H1 (cell line): ENCODE measurements at regions not wholly inside any gene's neighbourhood (a gene's known extent, or its start where the extent isn't known, plus 50 kb on each side); places are given as distances from the start of the nearest gene placed in this dataset.

Source experiments
- CTCF ChIA-PET: fragments of 300-600 bp; sonication (Branson Sonifier 250); formaldehyde crosslinking; loops from one replicate; lab custom pipeline; 2021; ENCODE audit not compliant: partially characterized antibody; lab: Charles Lee
- POLR2A ChIA-PET: fragments of 300-600 bp; sonication (Branson Sonifier 250); formaldehyde crosslinking; loops from one replicate; lab custom pipeline; 2021; ENCODE audit warnings: inconsistent platforms; ENCODE audit not compliant: partially characterized antibody; lab: Charles Lee
- DNase-seq, 2 experiments: peaks; one replicate each; pipeline versions ENCODE4 v3.0.0 to v3.0.0-alpha.2; 2010 to 2022; ENCODE audit warnings: low spot score in 2 of 2, low read depth in 1 of 2, mixed read lengths in 1 of 2
- FAIRE-seq: peaks from 2 replicates; lab custom pipeline; 2011; peaks lifted over from hg19 to GRCh38; lab: Jason Lieb, UNC
- H2AFZ ChIP-seq: 2 replicates; pipeline ENCODE4 v1.8.1; 2012; ENCODE audit warnings: low read length, inconsistent platforms
- H2AK5ac ChIP-seq: 2 replicates; pipeline ENCODE4 v1.6.1; 2013; ENCODE audit warnings: low read depth, low read length
- H2BK120ac ChIP-seq: replicated peaks from 2 replicates; pipeline ENCODE3; 2013; ENCODE audit warnings: low read depth, low read length, inconsistent platforms
- H2BK12ac ChIP-seq: 2 replicates; pipeline ENCODE4 v1.6.1; 2013; ENCODE audit warnings: low read depth, low read length
- H2BK15ac ChIP-seq: 2 replicates; pipeline ENCODE4 v1.6.1; 2013; ENCODE audit warnings: low read length
- H2BK20ac ChIP-seq: 2 replicates; pipeline ENCODE4 v1.6.1; 2013; ENCODE audit warnings: low read length
- H2BK5ac ChIP-seq: 2 replicates; pipeline ENCODE4 v1.6.1; 2013; ENCODE audit warnings: low read depth, low read length
- H3K14ac ChIP-seq: 2 replicates; pipeline ENCODE4 v1.6.1; 2013; ENCODE audit warnings: inconsistent platforms; ENCODE audit not compliant: insufficient read length
- H3K18ac ChIP-seq: 2 replicates; pipeline ENCODE4 v1.6.1; 2013; ENCODE audit warnings: low read length; ENCODE audit errors: extremely low read depth
- H3K23ac ChIP-seq: 2 replicates; pipeline ENCODE4 v1.6.1; 2013; ENCODE audit warnings: inconsistent platforms; ENCODE audit not compliant: insufficient read length
- H3K23me2 ChIP-seq: 2 replicates; pipeline ENCODE4 v1.6.1; 2013; ENCODE audit warnings: low read depth, low read length
- H3K27ac ChIP-seq: 2 replicates; pipeline ENCODE4 v1.6.1; 2011; ENCODE audit warnings: low read depth, low read length, inconsistent platforms
- H3K27me3 ChIP-seq, 4 experiments: replicated peaks in 1 of 4; 1 replicate in 1 of 4; 2 replicates in 3 of 4; pipeline versions ENCODE4 v1.6.1 to v1.8.1; 2011 to 2013; ENCODE audit warnings: low read length in 3 of 4, mild to moderate bottlenecking in 3 of 4, inconsistent platforms in 2 of 4, mixed read lengths in 2 of 4, moderate library complexity in 1 of 4; ENCODE audit not compliant: control insufficient read depth in 3 of 4, insufficient read depth in 3 of 4; ENCODE audit errors: extremely low read depth in 1 of 4
- H3K36me3 ChIP-seq, 4 experiments: 2 replicates each; pipeline versions ENCODE4 v1.6.1 to v1.8.1; 2011 to 2013; ENCODE audit warnings: mild to moderate bottlenecking in 4 of 4, low read length in 3 of 4, moderate library complexity in 2 of 4, control low read depth in 1 of 4, inconsistent platforms in 1 of 4; ENCODE audit not compliant: insufficient read depth in 4 of 4, control insufficient read depth in 2 of 4
- H3K4ac ChIP-seq: replicated peaks from 2 replicates; pipeline ENCODE3; 2013; ENCODE audit warnings: low read length, low read depth, mixed read lengths, inconsistent platforms; ENCODE audit not compliant: insufficient read length
- H3K4me1 ChIP-seq, 4 experiments: replicated peaks in 1 of 4; 1 replicate in 1 of 4; 2 replicates in 3 of 4; pipeline versions ENCODE4 v1.6.1 to v1.8.1; 2011 to 2013; ENCODE audit warnings: low read length in 3 of 4, inconsistent platforms in 2 of 4, mixed read lengths in 1 of 4; ENCODE audit not compliant: insufficient read depth in 4 of 4, control insufficient read depth in 3 of 4
- H3K4me2 ChIP-seq, 2 experiments: 2 replicates each; pipeline versions ENCODE4 v1.6.1 to v1.8.1; 2011 to 2013; ENCODE audit warnings: low read depth in 2 of 2, low read length in 2 of 2, control low read depth in 1 of 2, inconsistent platforms in 1 of 2, mild to moderate bottlenecking in 1 of 2; ENCODE audit not compliant: insufficient read depth in 1 of 2
- H3K4me3 ChIP-seq, 4 experiments: fragments of 200-600, 300-600 bp in 1 of 4; sonication (generic), shearing (Covaris generic), sonication (Bioruptor Twin) in 1 of 4; 2 replicates each; pipeline versions ENCODE4 v1.5.1 to v1.8.1; 2011 to 2016; ENCODE audit warnings: low read length in 4 of 4, low read depth in 3 of 4, control low read depth in 2 of 4, inconsistent platforms in 2 of 4, mild to moderate bottlenecking in 2 of 4, mixed read lengths in 1 of 4, moderate library complexity in 1 of 4; ENCODE audit not compliant: insufficient read depth in 2 of 4; ENCODE audit errors: extremely low read depth in 1 of 4
- H3K56ac ChIP-seq: replicated peaks from 2 replicates; pipeline ENCODE3; 2013; ENCODE audit warnings: low read depth, mild to moderate bottlenecking, mixed read lengths, low read length, inconsistent platforms; ENCODE audit not compliant: insufficient read length
- H3K79me1 ChIP-seq: 2 replicates; pipeline ENCODE4 v1.6.1; 2013; ENCODE audit warnings: low read depth, low read length, control low read depth
- H3K79me2 ChIP-seq, 2 experiments: 2 replicates each; pipeline versions ENCODE4 v1.6.1 to v1.8.1; 2012 to 2013; ENCODE audit warnings: low read length in 2 of 2, mild to moderate bottlenecking in 2 of 2, inconsistent platforms in 1 of 2; ENCODE audit not compliant: insufficient read depth in 2 of 2, control insufficient read depth in 1 of 2
- H3K9ac ChIP-seq, 4 experiments: replicated peaks in 1 of 4; 1 replicate in 1 of 4; 2 replicates in 3 of 4; pipeline versions ENCODE4 v1.6.1 to v1.8.1; 2011 to 2013; ENCODE audit warnings: low read depth in 3 of 4, low read length in 3 of 4, control low read depth in 2 of 4, mild to moderate bottlenecking in 2 of 4, moderate library complexity in 2 of 4, inconsistent platforms in 1 of 4; ENCODE audit errors: extremely low read depth in 1 of 4
- H3K9me3 ChIP-seq, 2 experiments: 2 replicates each; pipeline versions ENCODE4 v1.6.1 to v1.8.1; 2012 to 2013; ENCODE audit warnings: mild to moderate bottlenecking in 2 of 2, moderate library complexity in 2 of 2, control low read depth in 1 of 2, inconsistent platforms in 1 of 2, low read depth in 1 of 2, low read length in 1 of 2, mixed read lengths in 1 of 2; ENCODE audit not compliant: insufficient read depth in 2 of 2
- H4K20me1 ChIP-seq, 2 experiments: replicated peaks in 1 of 2; 2 replicates each; pipeline versions ENCODE3 to v1.8.1; 2011 to 2013; ENCODE audit warnings: inconsistent platforms in 2 of 2, low read length in 2 of 2, mild to moderate bottlenecking in 1 of 2; ENCODE audit not compliant: insufficient read depth in 2 of 2, control insufficient read depth in 1 of 2
- H4K5ac ChIP-seq: 2 replicates; pipeline ENCODE4 v1.6.1; 2013; ENCODE audit warnings: low read length, low read depth, mixed read lengths, inconsistent platforms; ENCODE audit not compliant: insufficient read length
- H4K8ac ChIP-seq: 2 replicates; pipeline ENCODE4 v1.8.0; 2013; ENCODE audit warnings: mild to moderate bottlenecking, moderate library complexity, low read length, inconsistent platforms; ENCODE audit not compliant: insufficient read depth; ENCODE audit errors: extremely low read depth
- H4K91ac ChIP-seq: replicated peaks from 2 replicates; pipeline ENCODE3; 2013; ENCODE audit warnings: low read length, mixed read lengths, inconsistent platforms; ENCODE audit not compliant: insufficient read length
- BACH1 ChIP-seq: IDR thresholded peaks from 2 replicates; pipeline ENCODE4 v1.6.1; 2012; ENCODE audit warnings: low read length, improper control_type of control experiment
- CTBP2 ChIP-seq: IDR thresholded peaks from 2 replicates; pipeline ENCODE4 v1.7.0; 2011; ENCODE audit warnings: borderline replicate concordance, mild to moderate bottlenecking, moderate library complexity, mixed read lengths, low read length; ENCODE audit not compliant: insufficient read depth, insufficient read length
- E2F6 ChIP-seq: IDR thresholded peaks from 2 replicates; pipeline ENCODE4 v1.6.1; 2012; ENCODE audit warnings: inconsistent platforms
- EZH2 ChIP-seq: fragments of 200-600 bp; sonication (generic); IDR thresholded peaks from 2 replicates; pipeline ENCODE4 v1.7.1; 2012; ENCODE audit warnings: low read depth, mild to moderate bottlenecking, moderate library complexity, low read length, inconsistent platforms; ENCODE audit not compliant: severe bottlenecking
- HDAC6 ChIP-seq: IDR thresholded peaks from one replicate; pipeline ENCODE4 v1.7.1; 2012; ENCODE audit warnings: low read depth, mild to moderate bottlenecking, inconsistent platforms, low read length, moderate library complexity
- KDM1A ChIP-seq: fragments of 200-600, 300-600 bp; sonication (generic); IDR thresholded peaks from 2 replicates; pipeline ENCODE4 v1.7.1; 2016; ENCODE audit warnings: mild to moderate bottlenecking, low read length, borderline replicate concordance
- POU5F1 ChIP-seq: IDR thresholded peaks from 2 replicates; pipeline ENCODE4 v1.6.1; 2011; ENCODE audit warnings: low read depth, mild to moderate bottlenecking, low read length, moderate library complexity
- SIX5 ChIP-seq: IDR thresholded peaks from 2 replicates; pipeline ENCODE4 v1.6.1; 2011; ENCODE audit warnings: mild to moderate bottlenecking, low read depth, low read length
- SP1 ChIP-seq: IDR thresholded peaks from 2 replicates; pipeline ENCODE4 v1.6.1; 2011; ENCODE audit warnings: low read depth, low read length
- SUZ12 ChIP-seq: fragments of 200-600 bp; sonication (generic); IDR thresholded peaks from 2 replicates; pipeline ENCODE4 v1.6.1; 2012; ENCODE audit warnings: mild to moderate bottlenecking, inconsistent platforms, low read length, moderate library complexity, mixed read lengths
- TCF12 ChIP-seq: IDR thresholded peaks from 2 replicates; pipeline ENCODE4 v1.6.1; 2011; ENCODE audit warnings: low read depth, mild to moderate bottlenecking, low read length
- WGBS, 2 experiments: shearing (Covaris generic) in 1 of 2; methylation state at CpG; one replicate each; pipeline versions ENCODE4 v1.1.6 to v1.1.7; 2013 to 2015; ENCODE audit warnings: low lambda C conversion rate in 2 of 2, mixed read lengths in 2 of 2, inconsistent platforms in 1 of 2, low coverage in 1 of 2, missing lambda C conversion rate in 1 of 2; ENCODE audit not compliant: insufficient replicate concordance in 2 of 2, insufficient coverage in 1 of 2, insufficient read length in 1 of 2; ENCODE audit errors: extremely low coverage in 1 of 2, missing lambda C conversion rate in 1 of 2; 5-methylcytosine and 5-hydroxymethylcytosine counted together

GRCh38 chr20:55469074-55469473 is 536.2 kb downstream of the CBLN4 start:
- H3K79me2 ChIP-seq: no peaks in the 10 kb centered on the region
- H2AK5ac ChIP-seq: no peak overlapping the region
- no peak overlapping the region for H2BK5ac ChIP-seq
- H2BK12ac ChIP-seq: no peak overlapping the region
- POLR2A ChIA-PET: no interaction called here
- 88% methylated on average over 2 of the region's 2 CpGs; no CpG with 5 or more reads in 1 of the 2 experiments for WGBS, 2 experiments
- H3K27me3 ChIP-seq: no peaks in the 10 kb centered on the region
- H3K18ac ChIP-seq: no peak overlapping the region
- DNase-seq: no peak
- no peaks in the 10 kb centered on the region for H3K23me2 ChIP-seq
- no peak overlapping the region for H3K14ac ChIP-seq
- H4K8ac ChIP-seq: no peak overlapping the region
- H3K56ac ChIP-seq: no peak overlapping the region
- no peak overlapping the region for H4K91ac ChIP-seq
- no peak overlapping the region for H3K4me2 ChIP-seq
- H3K27ac ChIP-seq: no peak overlapping the region
- no peak overlapping the region for H2BK20ac ChIP-seq
- H2AFZ ChIP-seq: no peak overlapping the region
- no peaks in the 10 kb centered on the region for H3K9me3 ChIP-seq
- H3K4me1 ChIP-seq: peaks cover 0 to 10% (median 3%) of the 10 kb centered on the region in 4 experiments; a peak in 3 of 7 replicates
- TF ChIP-seq CTBP2 (no peak), KDM1A (no peak), HDAC6 (no peak), SIX5 (no peak), SP1 (no peak), POU5F1 (no peak), TCF12 (no peak), EZH2 (no peak), E2F6 (no peak), BACH1 (no peak), SUZ12 (no peak)
- TF ChIP-seq, all 59 proteins: peak for 0
- Histone ChIP-seq H3K79me1 (no peaks in the 10 kb centered on the region), H4K20me1 (no peaks in the 10 kb centered on the region), H2BK120ac (no peak overlapping the region), H2BK15ac (no peak overlapping the region), H4K5ac (no peak overlapping the region), H3K4me3 (no peak overlapping the region), H3K4ac (no peak overlapping the region), H3K23ac (no peak overlapping the region), H3K9ac (no peak overlapping the region), H3K36me3 (no peaks in the 10 kb centered on the region)
- CTCF ChIA-PET: no interaction called here
- FAIRE-seq: no peak
